ENCODE measurements at regions not wholly inside any gene's neighbourhood (a gene's known extent, or its start where the extent isn't known, plus 50 kb on each side); places are given as distances from the start of the nearest gene placed in this dataset.

- TF ChIP-seq CTCF (IDR thresholded peaks at IDR 0.05; ENCODE audit: insufficient read depth, low read depth, low read length) (no peak), EZH2 (IDR thresholded peaks at IDR 0.05; ENCODE audit: insufficient read depth, low read length) (no peak)
Measured at GRCh38 chrX:140923118-140923517, 79.3 kb upstream of the SPANXB1 start.

GRCh38 chrX:140928739-140929138, 73.7 kb upstream of the SPANXB1 start:
- no peaks in the 10 kb centered on the region for H3K9me3 ChIP-seq (ENCODE audit: insufficient read depth, low read depth, low read length)
- H3K9ac ChIP-seq (ENCODE audit: low read length) = no peak overlapping the region
- TF ChIP-seq CTCF (IDR thresholded peaks at IDR 0.05; ENCODE audit: insufficient read depth, low read depth, low read length) = no peak
- no peak for TF ChIP-seq EZH2 (IDR thresholded peaks at IDR 0.05; ENCODE audit: insufficient read depth, low read length)
- H3K79me2 ChIP-seq (ENCODE audit: insufficient read depth, low read length) = no peaks in the 10 kb centered on the region
- H3K4me3 ChIP-seq (ENCODE audit: insufficient read depth, low read depth, low read length) = no peak overlapping the region
- FAIRE-seq (no peak), DNase-seq (ENCODE audit: low read depth) (no peak)
- H2AFZ ChIP-seq (ENCODE audit: low read depth, low read length) = no peak overlapping the region
- H3K4me2 ChIP-seq (ENCODE audit: low read length) = no peak overlapping the region
- no peaks in the 10 kb centered on the region for H4K20me1 ChIP-seq (ENCODE audit: insufficient read depth, low read length)
- Mint-ChIP-seq H3K27ac (ENCODE audit: unreplicated experiment) (no peak overlapping the region), H3K36me3 (ENCODE audit: low read depth, unreplicated experiment) (no peaks in the 10 kb centered on the region), H3K27me3 (ENCODE audit: low read depth, unreplicated experiment) (no peaks in the 10 kb centered on the region), H3K4me1 (ENCODE audit: low read depth, unreplicated experiment) (peaks cover 1% of the 10 kb centered on the region), H3K9me3 (ENCODE audit: unreplicated experiment) (no peaks in the 10 kb centered on the region), H3K4me3 (ENCODE audit: unreplicated experiment) (no peak overlapping the region)
- no peaks in the 10 kb centered on the region for H3K4me1 ChIP-seq (ENCODE audit: insufficient read depth, low read length)
- no peaks in the 10 kb centered on the region for H3K27me3 ChIP-seq (ENCODE audit: insufficient read depth, low read length)
- H3K27ac ChIP-seq (ENCODE audit: low read depth, low read length) = no peak overlapping the region
- no peaks in the 10 kb centered on the region for H3K36me3 ChIP-seq (ENCODE audit: insufficient read depth, low read length)

More at GRCh38 chrX:140923118-140923517, 79.3 kb upstream of the SPANXB1 start:
- H4K20me1 ChIP-seq (ENCODE audit: insufficient read depth, low read length) = no peaks in the 10 kb centered on the region
- no peak overlapping the region for H3K4me2 ChIP-seq (ENCODE audit: low read length)
- no peaks in the 10 kb centered on the region for H3K36me3 ChIP-seq (ENCODE audit: insufficient read depth, low read length)
- no peak overlapping the region for H2AFZ ChIP-seq (ENCODE audit: low read depth, low read length)
- no peaks in the 10 kb centered on the region for H3K4me1 ChIP-seq (ENCODE audit: insufficient read depth, low read length)
- Mint-ChIP-seq H3K36me3 (ENCODE audit: low read depth, unreplicated experiment) (no peaks in the 10 kb centered on the region), H3K27me3 (ENCODE audit: low read depth, unreplicated experiment) (no peaks in the 10 kb centered on the region), H3K4me3 (ENCODE audit: unreplicated experiment) (no peak overlapping the region), H3K4me1 (ENCODE audit: low read depth, unreplicated experiment) (peaks cover 8% of the 10 kb centered on the region), H3K9me3 (ENCODE audit: unreplicated experiment) (no peaks in the 10 kb centered on the region), H3K27ac (ENCODE audit: unreplicated experiment) (no peak overlapping the region)
- H3K9ac ChIP-seq (ENCODE audit: low read length) = no peak overlapping the region
- no peaks in the 10 kb centered on the region for H3K27me3 ChIP-seq (ENCODE audit: insufficient read depth, low read length)
- H3K27ac ChIP-seq (ENCODE audit: low read depth, low read length) = no peak overlapping the region
- no peaks in the 10 kb centered on the region for H3K9me3 ChIP-seq (ENCODE audit: insufficient read depth, low read depth, low read length)
- FAIRE-seq (no peak), DNase-seq (ENCODE audit: low read depth) (no peak)
- no peak overlapping the region for H3K4me3 ChIP-seq (ENCODE audit: insufficient read depth, low read depth, low read length)
- H3K79me2 ChIP-seq (ENCODE audit: insufficient read depth, low read length) = no peaks in the 10 kb centered on the region

DNA sequence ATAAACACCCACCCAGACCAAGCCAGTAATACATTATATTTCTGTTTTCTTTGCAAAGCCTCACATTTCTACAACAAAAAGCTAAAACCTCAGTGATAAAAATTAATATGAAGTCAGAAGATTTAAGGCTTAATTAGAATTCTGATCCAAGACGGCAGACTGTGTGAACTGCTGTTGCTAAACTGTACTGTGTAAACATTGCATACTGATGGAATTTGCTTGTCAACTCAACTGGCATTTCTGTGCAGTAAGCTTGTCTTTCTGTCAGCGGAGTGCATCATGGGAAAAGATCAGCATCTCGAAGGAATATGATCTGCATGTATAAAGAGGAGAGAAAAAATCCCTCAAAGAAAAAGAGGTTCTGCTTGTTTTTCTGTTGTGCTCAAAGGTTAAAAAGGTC, 69.4 kb upstream of the SPANXB1 start:
- H3K36me3 ChIP-seq (ENCODE audit: insufficient read depth, low read length) = no peaks in the 10 kb centered on the region
- FAIRE-seq = peak; percentile 87
- H3K4me2 ChIP-seq (ENCODE audit: low read length) = no peak overlapping the region
- H3K27me3 ChIP-seq (ENCODE audit: insufficient read depth, low read length) = no peaks in the 10 kb centered on the region
- no peaks in the 10 kb centered on the region for H3K4me1 ChIP-seq (ENCODE audit: insufficient read depth, low read length)
- no peak overlapping the region for H3K27ac ChIP-seq (ENCODE audit: low read depth, low read length)
- no peak for DNase-seq (ENCODE audit: low read depth)
- H3K9me3 ChIP-seq (ENCODE audit: insufficient read depth, low read depth, low read length) = no peaks in the 10 kb centered on the region
- H3K27ac Mint-ChIP-seq (ENCODE audit: unreplicated experiment) = no peak overlapping the region
- H3K36me3 Mint-ChIP-seq (ENCODE audit: low read depth, unreplicated experiment) = no peaks in the 10 kb centered on the region
- no peaks in the 10 kb centered on the region for H3K27me3 Mint-ChIP-seq (ENCODE audit: low read depth, unreplicated experiment)
- no peak overlapping the region for H3K4me3 Mint-ChIP-seq (ENCODE audit: unreplicated experiment)
- H3K4me3 ChIP-seq (ENCODE audit: insufficient read depth, low read depth, low read length) = no peak overlapping the region
- no peak overlapping the region for H3K9ac ChIP-seq (ENCODE audit: low read length)
- H2AFZ ChIP-seq (ENCODE audit: low read depth, low read length) = no peak overlapping the region
- no peaks in the 10 kb centered on the region for H3K79me2 ChIP-seq (ENCODE audit: insufficient read depth, low read length)
- TF ChIP-seq EZH2 (IDR thresholded peaks at IDR 0.05; ENCODE audit: insufficient read depth, low read length) (no peak), CTCF (IDR thresholded peaks at IDR 0.05; ENCODE audit: insufficient read depth, low read depth, low read length) (no peak)
- no peaks in the 10 kb centered on the region for H4K20me1 ChIP-seq (ENCODE audit: insufficient read depth, low read length)
- no peaks in the 10 kb centered on the region for H3K4me1 Mint-ChIP-seq (ENCODE audit: low read depth, unreplicated experiment)
- H3K9me3 Mint-ChIP-seq (ENCODE audit: unreplicated experiment) = no peaks in the 10 kb centered on the region

All from astrocyte (in vitro differentiated cells and primary cell).